Activated CD4-positive, alpha-beta T cell treated with anti-CD3 and anti-CD28 coated beads, Interleukin-10, Interleukin-2, amounts not matched to agents 100 ng/mL and 50 ng/mL, durations not matched to agents 16 hours and 8 hours (primary cell): ENCODE measurements at regions not wholly inside any gene's neighbourhood (a gene's known extent, or its start where the extent isn't known, plus 50 kb on each side); places are given as distances from the start of the nearest gene placed in this dataset.

Experiments used
- DNase-seq: peaks from one replicate; pipeline ENCODE4 v3.0.0-alpha.2; 2020

DNA sequence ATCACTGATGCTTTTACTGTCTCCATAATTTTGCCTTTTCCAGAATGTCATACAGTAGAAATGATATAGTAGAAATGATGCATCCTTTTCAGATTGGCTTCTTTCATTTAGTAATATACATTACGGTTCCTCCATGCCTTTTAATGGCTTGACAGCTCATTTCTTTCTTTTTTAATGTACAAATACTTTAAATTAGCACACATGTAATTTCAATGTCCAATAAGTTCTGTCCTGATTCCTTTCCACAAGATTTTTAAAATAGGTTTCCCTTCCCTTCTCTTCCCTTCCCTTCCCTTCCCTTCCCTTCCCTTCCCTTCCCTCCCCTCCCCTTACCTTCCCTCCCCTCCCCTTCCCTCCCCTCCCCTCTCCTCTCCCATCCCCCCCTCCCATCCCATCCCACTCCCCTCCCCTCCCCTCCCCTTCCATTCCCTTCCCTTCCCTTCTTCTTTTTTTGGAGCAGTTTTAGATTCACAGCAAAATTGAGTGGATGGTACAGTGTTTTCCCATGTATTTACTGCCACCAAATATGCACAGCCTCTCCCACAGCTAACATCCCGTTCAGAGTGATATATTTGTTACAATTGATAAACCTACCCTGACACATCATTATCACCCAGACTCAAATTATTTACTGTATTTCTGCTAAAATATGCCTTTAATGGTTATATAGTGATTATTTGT lies 398.8 kb downstream of the RNF144B start:
- DNase-seq, result no peak

DNA sequence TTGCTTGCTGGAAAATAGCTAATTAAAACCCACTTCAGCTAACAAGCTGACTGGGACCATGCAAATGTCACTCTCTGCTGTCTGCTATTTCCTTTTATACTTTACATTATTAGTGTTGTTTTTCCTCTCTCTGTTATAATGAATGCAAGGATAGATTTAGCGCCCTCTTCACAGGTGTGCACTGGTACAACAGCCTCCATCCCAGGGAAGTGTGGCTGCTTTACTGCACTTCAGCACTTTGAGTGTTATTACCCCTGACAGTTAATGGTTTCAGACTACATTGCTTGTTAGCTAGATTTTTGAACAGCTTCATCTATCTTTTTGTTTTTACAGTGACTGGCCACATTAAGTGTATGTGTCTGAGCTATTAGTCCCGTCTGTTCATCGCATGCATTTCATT lies 405.7 kb downstream of the RNF144B start:
- no peak for DNase-seq

DNA sequence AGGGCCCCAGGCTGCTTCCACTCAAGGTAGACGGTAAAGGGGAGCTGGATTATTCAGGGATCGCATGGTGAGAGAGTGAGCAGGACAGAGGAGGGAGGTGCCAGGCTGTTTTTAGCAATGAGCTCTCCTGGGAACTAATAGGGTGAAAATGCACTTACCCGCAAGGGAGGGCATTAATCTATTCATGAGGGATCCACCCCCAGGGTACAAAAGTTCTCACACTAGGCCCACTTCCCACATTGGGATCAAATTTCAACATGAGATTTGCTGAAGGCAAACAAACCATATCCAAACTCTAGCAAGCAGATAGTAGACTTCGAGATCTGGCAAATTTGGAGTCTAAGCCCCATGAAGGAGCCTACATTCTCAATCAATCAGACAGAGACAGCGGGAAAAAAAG lies 408.6 kb downstream of the RNF144B start:
- DNase-seq, result no peak

DNA sequence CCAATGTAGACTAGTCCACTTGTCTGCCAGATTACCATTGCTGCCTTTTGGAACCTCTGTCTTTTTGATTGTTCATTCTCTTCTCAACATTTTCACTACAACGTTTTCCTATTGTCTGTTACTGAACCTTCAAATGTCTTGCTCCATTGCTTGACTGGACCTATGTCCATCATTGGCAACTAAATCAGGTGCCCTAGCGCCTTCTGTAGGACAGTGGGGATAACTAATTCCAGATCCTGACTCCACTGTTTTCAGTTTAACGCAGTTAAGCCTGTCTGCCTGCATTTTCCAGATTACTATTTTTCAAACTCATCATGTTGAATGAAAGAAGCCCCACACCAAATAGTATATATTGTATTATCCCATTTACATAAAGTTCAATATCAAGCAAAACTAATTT lies 433.6 kb downstream of the RNF144B start:
- no peak for DNase-seq

DNA sequence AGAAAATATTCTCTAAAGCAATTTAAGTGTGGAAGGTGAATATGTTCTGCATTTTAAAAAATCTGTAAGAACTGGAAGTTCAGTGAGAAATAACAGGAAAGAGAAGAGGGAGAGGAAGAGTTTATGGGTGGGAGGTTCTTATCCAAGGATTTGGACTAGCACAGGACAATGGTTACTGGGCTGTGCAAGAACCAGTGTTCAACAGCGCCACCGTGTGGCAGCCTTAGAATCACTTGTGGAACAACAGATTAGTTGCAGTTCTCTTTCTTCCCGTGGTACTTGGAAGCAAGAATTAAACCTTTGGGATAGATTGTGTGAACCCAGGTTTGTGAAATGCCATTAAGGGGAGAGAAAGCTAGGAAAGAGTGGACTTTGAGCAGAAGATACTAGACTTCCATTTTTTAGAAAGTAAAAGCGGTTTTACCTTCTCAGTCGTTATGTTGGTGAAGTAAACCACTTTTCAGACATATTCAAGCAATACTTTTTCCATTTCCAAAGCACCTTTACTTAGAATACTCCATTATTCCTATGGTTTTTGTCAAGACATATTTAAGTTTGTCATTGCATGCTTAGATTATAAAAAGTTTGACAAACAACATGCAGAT lies 436.7 kb downstream of the RNF144B start:
- DNase-seq, result peak; percentile 34

DNA sequence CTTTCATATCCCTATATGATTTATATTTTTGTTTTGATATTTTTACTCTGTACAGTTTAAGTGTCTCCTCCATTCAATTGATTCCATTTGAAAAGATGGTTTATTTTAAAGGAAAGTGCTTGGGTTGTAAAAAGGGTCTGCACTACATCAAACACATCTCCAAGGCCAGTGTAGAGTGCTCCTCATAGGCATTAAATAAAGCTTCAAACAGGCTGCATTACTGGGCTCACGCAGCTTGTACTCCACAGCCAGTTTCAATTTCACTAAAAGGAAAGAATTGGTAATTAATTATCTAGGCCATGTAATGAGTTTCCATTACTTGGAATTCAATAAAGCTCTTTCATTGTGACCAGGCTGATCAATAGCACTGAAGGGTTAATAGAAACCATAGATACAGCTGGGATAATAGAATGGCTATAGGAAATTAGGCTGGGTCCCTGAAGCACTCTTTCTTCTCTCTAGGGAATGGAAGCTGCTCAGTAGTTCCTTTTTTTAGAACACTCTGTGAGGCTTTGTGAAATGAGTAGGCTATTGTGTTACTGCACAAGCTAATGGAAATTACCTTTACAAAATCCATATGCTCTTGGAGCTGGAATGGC lies 442.2 kb downstream of the RNF144B start:
- no peak for DNase-seq

DNA sequence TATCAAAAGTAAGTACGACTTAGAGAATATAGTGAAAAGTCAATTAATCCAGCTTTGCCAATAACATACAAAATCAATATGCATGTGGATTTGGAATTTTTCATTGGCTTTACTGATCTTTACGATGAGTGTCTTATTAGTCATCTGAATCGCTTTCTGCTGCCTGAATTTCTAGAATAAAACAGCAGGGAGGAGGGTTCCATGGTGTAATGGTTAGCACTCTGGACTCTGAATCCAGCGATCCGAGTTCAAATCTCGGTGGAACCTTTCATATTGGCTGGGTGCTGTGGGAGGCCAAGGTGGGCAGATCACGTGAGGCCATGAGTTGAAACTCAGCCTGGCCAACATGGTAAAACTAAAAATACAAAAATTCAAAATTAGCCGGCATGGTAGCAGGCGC lies 448.8 kb downstream of the RNF144B start:
- DNase-seq, result no peak

DNA sequence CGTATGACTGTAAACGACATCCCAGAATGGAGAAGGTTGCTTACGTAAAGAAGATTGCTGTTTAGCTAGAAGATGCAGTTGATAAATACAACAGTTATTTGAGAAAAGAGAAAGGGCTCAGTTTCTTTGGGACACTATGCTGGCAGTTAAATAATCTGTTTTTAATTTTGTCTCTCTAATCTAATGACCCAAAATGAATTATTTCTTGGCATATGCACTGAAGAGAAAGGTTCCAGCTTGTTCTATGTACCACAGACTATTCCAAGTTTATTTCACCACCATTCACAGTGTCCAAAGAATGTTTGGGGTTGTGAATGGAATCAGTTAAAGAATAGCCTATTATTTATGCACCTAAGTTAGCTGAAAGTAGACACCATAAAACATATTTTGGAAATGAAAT lies 449.9 kb downstream of the RNF144B start:
- no peak for DNase-seq

DNA sequence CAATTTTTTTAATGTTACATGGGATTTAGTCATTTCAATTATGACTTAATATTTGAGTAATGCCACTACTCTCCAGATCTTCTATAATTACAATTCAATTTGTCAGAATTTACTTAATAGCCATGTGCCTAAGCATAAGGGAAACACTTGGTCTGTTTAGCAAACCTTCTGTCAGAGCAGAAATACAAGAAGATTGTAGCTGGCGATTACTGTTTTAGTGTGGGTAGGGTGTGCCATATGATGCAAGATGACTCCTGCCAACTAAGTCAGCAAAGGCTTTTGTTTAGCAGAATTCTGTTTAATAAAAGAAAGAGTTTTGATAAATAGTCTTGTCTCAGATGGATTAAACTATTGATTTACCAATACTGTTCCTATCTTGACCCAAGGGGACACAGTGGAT lies 455.4 kb downstream of the RNF144B start:
- DNase-seq, result no peak

DNA sequence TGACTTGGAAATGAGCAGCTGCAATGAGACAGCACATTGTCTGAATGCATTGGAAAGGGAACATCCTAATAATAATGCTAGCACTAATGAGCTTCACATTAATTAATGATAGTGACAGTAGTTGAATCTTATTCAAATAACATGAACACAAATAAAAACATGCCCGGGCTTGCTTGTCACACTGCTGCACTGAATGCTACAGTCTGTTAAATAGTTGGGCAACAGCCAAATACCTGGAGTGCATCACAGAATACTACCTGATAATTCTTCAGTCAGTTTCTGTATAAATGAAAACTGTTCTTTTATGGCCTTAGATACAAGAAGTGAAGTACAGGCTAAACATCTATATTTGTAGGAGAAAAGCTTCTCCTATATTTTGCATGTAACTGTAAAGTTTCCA lies 458.7 kb downstream of the RNF144B start:
- no peak for DNase-seq

DNA sequence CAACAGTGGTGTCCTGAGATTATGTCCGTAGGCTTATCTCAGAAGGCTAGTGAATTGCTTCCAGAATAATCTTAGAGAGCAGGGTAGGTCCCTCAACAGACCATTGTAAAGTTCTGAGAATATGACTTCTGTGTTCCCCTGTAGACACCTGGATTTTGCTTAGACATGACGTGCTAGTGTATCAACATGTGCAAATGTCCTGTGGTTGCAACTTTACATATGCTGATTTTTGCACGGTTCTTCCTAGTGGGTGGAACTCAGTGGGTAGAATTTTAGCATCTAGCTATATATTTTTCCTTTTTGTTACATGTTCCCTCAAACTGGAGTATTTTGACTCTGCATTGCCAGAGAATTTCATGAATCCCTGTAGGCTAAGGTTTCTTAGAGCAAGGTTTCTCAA lies 459.2 kb downstream of the RNF144B start:
- no peak for DNase-seq

DNA sequence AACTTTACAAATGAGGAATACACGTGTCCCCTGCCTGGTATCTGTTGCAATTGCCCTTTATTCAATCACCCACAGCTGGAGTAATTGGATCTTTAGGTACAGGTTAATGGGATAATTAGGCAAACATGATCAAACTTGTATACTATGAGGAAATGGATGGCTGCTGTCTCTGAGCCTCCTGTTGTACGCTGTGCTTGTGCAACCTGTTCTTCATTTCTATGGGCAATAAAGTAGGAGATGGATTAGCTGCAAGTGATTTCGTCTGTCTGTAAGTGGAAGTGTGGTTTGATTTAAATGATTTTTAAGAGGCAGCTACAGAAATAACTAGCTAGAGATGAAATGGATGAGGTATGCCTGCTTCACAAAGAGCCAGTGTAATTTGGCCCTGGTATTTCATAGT lies 474.1 kb downstream of the RNF144B start:
- DNase-seq, result no peak

DNA sequence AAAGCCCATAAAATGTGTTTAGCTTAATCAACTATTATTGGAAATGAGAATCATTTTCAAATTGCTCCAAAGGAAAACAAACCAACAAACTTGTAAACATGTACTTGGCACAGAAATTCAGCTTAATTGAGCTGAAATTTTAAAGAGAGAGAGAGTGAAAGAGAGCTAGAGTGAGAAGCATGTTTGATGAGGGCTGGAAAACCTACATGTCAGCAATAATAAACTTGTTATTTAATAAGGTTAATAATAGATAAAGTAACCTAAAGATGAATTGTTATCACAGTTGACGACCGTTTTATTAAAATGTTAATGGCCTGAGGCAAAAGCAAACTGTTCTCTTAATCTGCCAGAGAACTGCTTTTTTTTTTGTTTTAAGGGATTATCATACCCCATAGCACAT lies 496.1 kb downstream of the RNF144B start:
- DNase-seq, result no peak

DNA sequence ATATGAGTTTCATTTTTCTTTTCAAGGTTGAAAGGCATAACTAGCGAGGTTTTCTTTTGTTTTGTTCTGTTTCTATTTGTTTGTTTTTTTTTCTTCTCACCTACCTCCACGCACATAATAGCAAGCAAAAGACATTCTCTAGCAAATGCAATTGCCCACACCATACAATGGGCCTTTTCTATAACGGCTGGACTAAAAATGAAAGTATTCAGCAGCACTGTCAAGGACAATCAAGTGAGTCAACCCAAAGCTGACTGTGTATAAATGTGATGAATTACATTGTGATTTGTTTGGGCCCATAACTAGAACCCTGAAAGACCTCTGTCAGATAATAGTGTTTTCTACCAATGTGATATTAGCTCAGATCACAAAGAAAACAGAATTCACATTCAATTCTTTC lies 496.7 kb downstream of the RNF144B start:
- DNase-seq, result no peak

DNA sequence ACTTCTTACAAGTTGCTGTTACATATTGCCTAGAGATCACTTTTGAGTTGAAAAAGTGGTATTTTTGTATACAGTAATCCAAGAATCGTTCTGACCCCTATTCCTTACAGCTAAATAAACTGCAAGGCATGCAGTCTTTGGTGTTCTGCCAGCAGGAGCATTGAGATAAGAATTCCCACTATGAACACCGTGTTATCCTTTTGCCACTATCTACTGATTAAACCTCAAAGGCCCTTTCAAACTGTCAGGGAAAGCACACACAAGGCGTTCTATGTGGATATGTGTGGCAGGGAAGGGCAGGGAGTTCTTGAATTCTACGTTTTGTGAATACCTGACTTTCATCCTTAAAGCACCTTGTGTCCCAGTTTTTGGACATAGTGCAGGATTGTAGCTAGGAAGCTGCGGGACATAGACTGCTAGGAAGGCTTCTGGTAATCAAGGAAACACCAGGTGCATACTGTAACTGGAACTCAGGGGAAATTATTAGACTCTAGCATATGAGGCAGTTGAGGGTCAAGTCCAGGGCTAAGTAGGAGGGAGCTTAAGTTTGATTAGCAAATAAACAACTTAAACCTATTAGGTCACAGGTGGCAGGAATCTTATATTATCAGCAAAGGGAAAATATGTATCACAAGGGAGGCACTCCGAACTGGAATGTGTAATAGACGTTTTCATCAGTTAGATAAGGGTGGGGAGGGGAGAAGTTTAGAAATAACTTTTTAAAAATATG lies 506.6 kb downstream of the RNF144B start:
- no peak for DNase-seq

DNA sequence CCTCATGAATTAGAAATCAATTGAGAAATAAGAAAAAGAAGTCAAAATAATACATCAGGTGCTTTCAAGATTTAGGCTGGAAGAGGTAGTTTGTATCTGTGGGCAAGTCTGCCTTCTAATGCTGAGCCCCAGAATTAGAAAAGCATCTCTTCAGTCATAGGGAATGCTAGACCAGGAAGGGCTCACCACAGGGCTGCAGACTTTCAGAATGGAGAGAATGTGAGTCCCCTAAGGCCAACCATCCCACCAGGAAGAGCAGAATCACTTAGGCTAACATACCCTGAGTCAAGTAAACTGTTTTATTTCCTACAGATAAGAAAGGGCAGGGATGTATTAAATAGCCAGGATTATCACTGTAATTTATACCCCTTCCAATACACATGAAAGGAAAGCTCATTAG lies 510.2 kb downstream of the RNF144B start:
- no peak for DNase-seq

DNA sequence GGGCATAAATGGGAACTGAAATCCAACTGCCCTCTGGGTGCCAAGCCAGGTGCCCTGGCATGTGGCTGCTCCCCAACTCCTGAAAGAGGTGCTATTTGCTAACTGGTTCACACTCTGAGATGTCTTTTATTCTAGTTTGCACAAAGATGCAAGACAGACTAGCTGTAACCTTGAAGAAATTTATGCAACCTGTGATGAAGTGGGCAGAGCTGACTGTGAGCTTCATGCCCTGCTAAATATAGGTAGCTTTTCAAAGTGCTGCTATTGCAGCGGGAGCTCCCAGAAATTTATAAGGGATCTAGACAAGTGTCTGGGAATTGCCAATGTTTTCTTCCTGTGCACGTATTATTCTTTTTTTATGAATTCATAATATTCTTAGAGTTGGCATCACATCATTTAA lies 517.5 kb downstream of the RNF144B start:
- no peak for DNase-seq

DNA sequence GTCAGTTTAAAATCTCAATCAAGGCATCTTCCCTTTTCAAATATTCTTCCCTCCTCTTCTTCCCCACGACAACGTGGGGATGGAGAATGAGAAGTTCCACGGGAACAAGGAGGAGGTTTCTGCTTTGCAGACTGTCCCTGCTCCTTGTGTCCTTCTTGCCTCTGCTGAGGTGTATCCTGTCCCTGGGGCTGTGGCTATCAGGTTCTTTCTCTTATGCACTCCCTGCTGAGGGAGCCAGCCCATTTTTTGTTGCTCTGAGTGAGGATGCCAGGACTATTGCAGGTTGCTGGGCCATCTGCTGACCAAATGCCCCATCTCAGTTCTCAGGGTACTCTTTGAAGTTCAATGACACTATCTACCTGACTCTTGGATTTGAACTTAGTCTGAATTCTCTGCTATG lies 533.6 kb downstream of the RNF144B start:
- DNase-seq, result no peak

DNA sequence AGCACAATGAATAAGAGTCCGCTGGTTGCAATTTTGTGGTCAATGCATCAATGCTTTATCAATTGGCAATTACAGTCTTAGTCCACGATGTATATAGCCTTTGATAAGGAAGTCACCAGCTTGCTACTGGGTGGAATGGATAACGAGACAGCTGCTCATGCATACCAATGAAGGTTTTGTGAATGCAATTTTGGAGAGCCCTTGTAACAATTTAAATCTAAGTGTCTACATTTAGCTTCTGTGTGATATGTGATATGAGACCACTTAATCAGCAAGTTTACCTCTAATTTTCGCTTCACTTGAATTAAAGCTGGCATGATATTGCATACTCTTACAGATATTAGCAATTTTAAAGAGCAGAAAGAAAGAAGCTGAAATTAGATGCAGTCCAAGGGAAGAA lies 543.9 kb downstream of the RNF144B start:
- DNase-seq, result no peak

DNA sequence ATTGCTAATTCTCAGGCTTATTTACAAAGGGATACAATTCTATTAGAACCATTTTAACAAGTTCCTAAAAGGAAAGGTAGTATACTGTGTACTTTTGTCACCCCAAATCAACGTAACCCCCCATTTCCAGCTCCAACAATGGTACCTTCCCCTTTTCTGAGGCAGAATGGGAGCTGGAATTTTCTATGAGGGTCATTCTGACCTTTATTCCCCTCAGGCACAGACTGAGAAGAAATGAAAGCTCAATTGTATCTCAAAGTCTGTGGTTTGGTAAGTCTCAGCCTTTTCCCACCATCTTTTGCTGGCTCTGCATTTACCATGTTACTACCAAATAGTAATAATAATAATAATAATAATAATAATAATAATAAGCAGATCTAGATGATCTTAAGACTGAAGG lies 571.0 kb downstream of the RNF144B start:
- no peak for DNase-seq

DNA sequence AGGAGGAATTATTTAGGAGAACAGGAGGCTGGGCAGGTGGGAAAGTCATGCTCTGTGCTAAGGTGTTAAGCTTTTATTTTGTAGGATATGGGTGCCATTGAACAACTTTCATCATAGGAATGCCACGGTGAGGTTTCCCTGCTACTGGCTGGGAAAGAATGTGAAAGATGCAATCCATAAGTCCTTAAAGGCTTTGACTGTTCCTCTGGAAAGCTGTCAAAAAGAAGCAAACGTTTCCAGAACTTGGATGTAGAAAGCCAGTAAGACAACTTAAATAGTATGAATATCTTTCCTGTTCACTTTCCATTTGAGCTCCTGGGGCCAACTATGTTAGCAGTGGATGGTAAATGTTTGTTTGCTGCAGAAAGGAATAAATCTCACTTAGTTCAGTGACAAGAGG lies 574.4 kb downstream of the RNF144B start:
- DNase-seq, result no peak

DNA sequence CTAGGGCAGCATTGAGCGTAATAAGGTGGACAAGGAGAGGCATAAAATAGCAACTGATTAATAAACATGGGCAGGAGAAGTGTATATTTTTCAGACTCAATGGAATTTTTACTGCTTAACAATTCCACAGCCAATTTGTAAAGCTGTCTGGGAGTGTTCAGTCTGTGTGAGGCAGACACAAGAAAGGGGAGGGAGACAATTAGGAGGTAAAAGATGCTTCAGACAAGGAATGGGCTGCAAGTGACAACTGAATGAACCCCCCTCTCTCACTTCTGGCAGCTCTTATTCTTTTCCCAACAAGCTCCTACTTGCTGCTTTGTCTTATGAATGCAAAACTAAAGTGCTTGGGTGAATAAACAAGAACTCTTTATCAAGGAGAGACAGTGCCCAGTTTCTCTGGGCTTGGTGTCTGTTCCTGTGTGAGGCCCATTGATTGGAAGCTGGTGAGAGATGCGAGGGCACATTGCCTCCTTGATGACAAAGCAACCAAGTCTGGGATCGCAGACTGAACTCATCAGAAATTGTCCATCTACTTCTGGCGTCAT lies 575.3 kb downstream of the RNF144B start:
- no peak for DNase-seq

DNA sequence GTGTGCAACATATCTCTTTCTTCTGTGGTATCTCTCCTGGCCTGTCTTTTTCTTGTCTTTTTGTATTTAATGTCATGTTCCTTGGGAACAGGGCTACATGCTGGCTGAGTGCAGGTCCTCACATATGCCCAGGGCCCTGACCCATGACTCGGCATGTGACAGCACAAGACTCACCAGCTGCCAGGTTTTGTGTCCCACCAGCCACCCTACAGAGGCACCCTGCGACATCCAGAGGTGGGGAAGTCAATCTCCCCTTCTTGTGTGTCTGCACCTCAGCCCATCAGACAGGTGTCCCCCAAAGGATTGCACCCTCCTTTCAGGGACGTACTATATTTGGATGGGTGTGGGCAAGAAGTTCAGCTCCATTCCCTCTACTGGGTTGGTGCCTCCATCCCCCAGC lies 576.3 kb downstream of the RNF144B start:
- DNase-seq, result no peak

DNA sequence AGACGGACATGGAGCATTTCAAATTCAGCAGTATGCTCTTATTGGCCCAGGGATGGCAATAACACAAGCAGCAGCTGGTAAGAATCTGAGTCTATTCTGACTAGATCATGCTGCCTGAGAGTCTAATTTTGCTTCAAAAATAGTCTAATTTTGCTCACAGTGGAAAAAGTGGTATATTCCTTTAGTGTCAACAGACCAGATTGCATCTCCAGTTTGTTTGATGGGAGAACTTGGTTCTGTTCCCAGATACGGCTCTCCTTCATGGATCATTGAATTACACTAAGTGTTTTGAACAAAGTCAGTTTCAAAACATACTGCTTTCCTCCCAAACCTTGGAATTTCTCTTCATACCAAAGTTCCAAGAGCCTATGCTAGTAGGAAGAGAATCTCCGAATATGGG lies 586.1 kb downstream of the RNF144B start:
- no peak for DNase-seq
